GM23248 (cell line): ENCODE measurements at regions not wholly inside any gene's neighbourhood (a gene's known extent, or its start where the extent isn't known, plus 50 kb on each side); places are given as distances from the start of the nearest gene placed in this dataset.

Source experiments
- EZH2 ChIP-seq: fragments of 200-600 bp; sonication (generic); IDR thresholded peaks from 2 replicates; pipeline ENCODE4 v1.6.1; 2018; ENCODE audit warnings: antibody characterized with exemption, mild to moderate bottlenecking; ENCODE audit not compliant: insufficient read depth, poor library complexity, severe bottlenecking
- EZH2phosphoT487 ChIP-seq: fragments of 200-600 bp; sonication (generic); IDR thresholded peaks from 2 replicates; pipeline ENCODE4 v1.6.1; 2018; ENCODE audit warnings: antibody characterized with exemption, moderate library complexity, mild to moderate bottlenecking, low read depth; ENCODE audit not compliant: insufficient read depth

DNA sequence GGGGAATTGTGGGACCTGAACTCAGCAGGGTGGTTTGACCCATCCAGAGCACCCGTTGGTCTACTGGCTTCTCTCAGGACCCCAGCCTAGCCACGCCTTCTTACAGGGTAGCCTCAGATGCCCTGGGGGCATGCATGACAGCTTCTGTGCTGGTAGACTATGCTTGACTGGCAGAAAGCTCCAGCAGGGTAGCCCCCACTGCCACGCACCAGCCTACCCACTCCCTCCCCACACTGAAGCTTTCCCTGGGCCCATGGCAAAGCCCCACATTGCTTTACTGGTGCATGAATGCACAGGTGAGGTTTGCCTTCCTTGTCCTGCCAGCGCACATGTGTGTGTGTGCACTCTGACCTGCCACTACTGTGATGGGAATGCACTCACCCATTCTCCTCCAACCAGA, 772.2 kb downstream of the LRFN5 start:
- TF ChIP-seq EZH2 (no peak), EZH2phosphoT487 (no peak)
